GM10266 (cell line): ENCODE measurements at regions not wholly inside any gene's neighbourhood (a gene's known extent, or its start where the extent isn't known, plus 50 kb on each side); places are given as distances from the start of the nearest gene placed in this dataset.
"Not testable (repeated sequence)": the region's sequence is repeated elsewhere in the genome, so short reads cannot be mapped to it uniquely, and the experiment has no call there.

Source experiments
- DNase-seq: peaks from one replicate; pipeline ENCODE4 v3.0.0; 2012; ENCODE audit errors: extremely low spot score
- CTCF ChIP-seq: IDR thresholded peaks from 2 replicates; pipeline ENCODE4 v1.5.1; 2012; ENCODE audit warnings: mild to moderate bottlenecking, low read depth; ENCODE audit not compliant: control insufficient read depth, insufficient read depth; ENCODE audit errors: missing control alignments

GRCh38 chr1:121538148-121538547 is 353.4 kb downstream of the SRGAP2C start:
- DNase-seq, result not testable (repeated sequence)

GRCh38 chr1:121538943-121539575 is 354.3 kb downstream of the SRGAP2C start:
- no peak for DNase-seq
- TF ChIP-seq CTCF, result no peak

- DNase-seq, result not testable (repeated sequence)
Measured at GRCh38 chr1:121543988-121544387, 359.2 kb downstream of the SRGAP2C start.

- no peak for TF ChIP-seq CTCF
- no peak for DNase-seq
Measured at GRCh38 chr1:121544500-121544899, 359.7 kb downstream of the SRGAP2C start.

- not testable (repeated sequence) for DNase-seq
Measured at GRCh38 chr1:121545899-121546298, 361.1 kb downstream of the SRGAP2C start.

GRCh38 chr1:121546830-121547591 is 362.2 kb downstream of the SRGAP2C start:
- TF ChIP-seq CTCF, result no peak
- no peak for DNase-seq

GRCh38 chr1:121547726-121548125 is 363.0 kb downstream of the SRGAP2C start:
- DNase-seq, result not testable (repeated sequence)

GRCh38 chr1:121550817-121551216 is 366.0 kb downstream of the SRGAP2C start:
- DNase-seq, result not testable (repeated sequence)

- DNase-seq, result not testable (repeated sequence)
Measured at GRCh38 chr1:121551491-121551890, 366.7 kb downstream of the SRGAP2C start.

GRCh38 chr1:121556560-121556959 is 371.8 kb downstream of the SRGAP2C start:
- DNase-seq, result not testable (repeated sequence)

- not testable (repeated sequence) for DNase-seq
Measured at GRCh38 chr1:121558034-121558433, 373.3 kb downstream of the SRGAP2C start.

- no peak for DNase-seq
- TF ChIP-seq CTCF, result no peak
Measured at GRCh38 chr1:121558514-121558913, 373.7 kb downstream of the SRGAP2C start.
